Osteocyte (in vitro differentiated cells): ENCODE measurements at regions not wholly inside any gene's neighbourhood (a gene's known extent, or its start where the extent isn't known, plus 50 kb on each side); places are given as distances from the start of the nearest gene placed in this dataset.

ENCODE experiments used
- DNase-seq: peaks from one replicate; pipeline ENCODE4 v3.0.0; 2021; ENCODE audit warnings: mixed read lengths; ENCODE audit not compliant: unreplicated experiment; ENCODE audit errors: extremely low spot score
- H3K27ac Mint-ChIP-seq: one replicate; pipeline ENCODE4 v1.8.0; 2021; ENCODE audit warnings: mild to moderate bottlenecking, mixed read lengths; ENCODE audit not compliant: unreplicated experiment
- H3K27me3 Mint-ChIP-seq: one replicate; pipeline ENCODE4 v1.8.0; 2021; ENCODE audit warnings: mixed read lengths; ENCODE audit not compliant: unreplicated experiment
- H3K36me3 Mint-ChIP-seq: one replicate; pipeline ENCODE4 v1.8.0; 2021; ENCODE audit warnings: mixed read lengths; ENCODE audit not compliant: unreplicated experiment
- H3K4me1 Mint-ChIP-seq: one replicate; pipeline ENCODE4 v1.8.0; 2021; ENCODE audit warnings: mixed read lengths; ENCODE audit not compliant: unreplicated experiment
- H3K4me3 Mint-ChIP-seq: one replicate; pipeline ENCODE4 v1.8.0; 2021; ENCODE audit warnings: mild to moderate bottlenecking, moderate library complexity, mixed read lengths; ENCODE audit not compliant: unreplicated experiment
- H3K9me3 Mint-ChIP-seq: one replicate; pipeline ENCODE4 v1.8.0; 2021; ENCODE audit warnings: mixed read lengths; ENCODE audit not compliant: unreplicated experiment
- TF ChIP-seq, protein P1 (sequence below): fragments of 200-600 bp; sonication (generic); IDR thresholded peaks from 2 replicates; pipeline ENCODE4 v1.5.0; 2021; ENCODE audit warnings: antibody characterized with exemption, mild to moderate bottlenecking, moderate library complexity

DNA sequence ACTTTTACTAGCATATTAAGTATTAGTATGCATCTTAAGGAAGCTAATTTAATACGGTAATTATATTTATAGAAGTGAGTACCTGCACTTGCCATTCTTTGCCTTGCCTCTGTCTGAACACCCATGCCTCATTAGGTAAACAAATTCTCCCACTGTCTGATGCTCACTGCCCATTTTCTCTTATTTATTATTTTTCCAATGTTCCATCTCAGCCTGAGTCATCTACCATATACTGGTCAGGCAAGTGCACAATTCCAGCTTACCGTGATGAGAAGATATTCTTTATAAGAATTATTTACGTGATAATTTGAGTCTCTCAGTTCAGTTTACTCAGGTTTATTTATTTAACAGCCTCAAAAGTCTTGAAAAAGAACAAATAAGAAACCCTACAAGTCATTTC, 619.2 kb upstream of the EYS start:
- H3K27ac Mint-ChIP-seq, result no peak overlapping the region
- no peaks in the 10 kb centered on the region for H3K27me3 Mint-ChIP-seq
- TF ChIP-seq, protein P1, sequence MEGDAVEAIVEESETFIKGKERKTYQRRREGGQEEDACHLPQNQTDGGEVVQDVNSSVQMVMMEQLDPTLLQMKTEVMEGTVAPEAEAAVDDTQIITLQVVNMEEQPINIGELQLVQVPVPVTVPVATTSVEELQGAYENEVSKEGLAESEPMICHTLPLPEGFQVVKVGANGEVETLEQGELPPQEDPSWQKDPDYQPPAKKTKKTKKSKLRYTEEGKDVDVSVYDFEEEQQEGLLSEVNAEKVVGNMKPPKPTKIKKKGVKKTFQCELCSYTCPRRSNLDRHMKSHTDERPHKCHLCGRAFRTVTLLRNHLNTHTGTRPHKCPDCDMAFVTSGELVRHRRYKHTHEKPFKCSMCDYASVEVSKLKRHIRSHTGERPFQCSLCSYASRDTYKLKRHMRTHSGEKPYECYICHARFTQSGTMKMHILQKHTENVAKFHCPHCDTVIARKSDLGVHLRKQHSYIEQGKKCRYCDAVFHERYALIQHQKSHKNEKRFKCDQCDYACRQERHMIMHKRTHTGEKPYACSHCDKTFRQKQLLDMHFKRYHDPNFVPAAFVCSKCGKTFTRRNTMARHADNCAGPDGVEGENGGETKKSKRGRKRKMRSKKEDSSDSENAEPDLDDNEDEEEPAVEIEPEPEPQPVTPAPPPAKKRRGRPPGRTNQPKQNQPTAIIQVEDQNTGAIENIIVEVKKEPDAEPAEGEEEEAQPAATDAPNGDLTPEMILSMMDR, result no peak
- H3K4me3 Mint-ChIP-seq, result no peak overlapping the region
- no peaks in the 10 kb centered on the region for H3K4me1 Mint-ChIP-seq
- H3K9me3 Mint-ChIP-seq, result peaks cover 6% of the 10 kb centered on the region
- no peaks in the 10 kb centered on the region for H3K36me3 Mint-ChIP-seq
- no peak for DNase-seq

DNA sequence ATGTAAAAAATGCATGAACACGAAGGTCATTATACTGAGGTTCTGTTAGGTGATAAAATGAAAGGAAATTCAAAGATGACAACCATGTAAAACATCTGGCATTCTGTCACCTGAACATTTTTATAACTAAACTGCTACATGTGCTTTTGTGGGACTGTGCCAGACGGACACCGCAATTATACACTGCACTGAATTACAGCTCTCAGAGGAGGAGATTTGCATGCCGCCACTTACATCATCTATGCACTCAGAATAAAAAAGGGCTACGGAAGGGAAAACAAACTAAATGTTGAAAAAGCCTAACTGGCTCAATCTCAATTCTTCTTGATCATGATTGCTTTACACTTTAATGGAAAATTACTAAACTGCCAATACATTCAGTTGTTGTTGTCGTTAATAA, 614.0 kb upstream of the EYS start:
- Mint-ChIP-seq H3K36me3 (no peaks in the 10 kb centered on the region), H3K27ac (no peak overlapping the region), H3K9me3 (no peaks in the 10 kb centered on the region), H3K27me3 (no peaks in the 10 kb centered on the region), H3K4me3 (no peak overlapping the region), H3K4me1 (no peaks in the 10 kb centered on the region)
- TF ChIP-seq, protein P1, result no peak
- no peak for DNase-seq

DNA sequence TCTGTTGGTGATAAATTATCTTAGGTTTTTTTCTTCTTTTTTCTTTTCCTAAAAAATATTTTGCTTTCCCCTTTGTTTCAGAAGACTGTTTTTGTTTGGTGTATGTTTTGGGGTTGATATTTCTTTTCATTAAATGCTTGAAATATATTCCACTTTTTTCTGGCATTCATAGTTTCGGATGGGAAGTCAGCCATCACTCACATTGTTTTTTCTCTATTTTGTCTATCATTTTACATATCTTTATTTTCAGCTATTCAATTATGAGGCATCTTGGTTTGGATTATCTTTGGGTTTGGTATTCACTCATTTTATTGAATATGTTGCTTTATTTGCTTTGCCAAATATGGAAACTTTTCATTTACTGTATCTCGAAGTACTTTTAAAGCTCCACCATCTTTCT, 600.5 kb upstream of the EYS start:
- Mint-ChIP-seq H3K4me3 (no peak overlapping the region), H3K9me3 (peaks cover 20% of the 10 kb centered on the region), H3K4me1 (no peaks in the 10 kb centered on the region), H3K27me3 (no peaks in the 10 kb centered on the region), H3K36me3 (no peaks in the 10 kb centered on the region), H3K27ac (no peak overlapping the region)
- TF ChIP-seq, protein P1, result no peak
- DNase-seq, result no peak

DNA sequence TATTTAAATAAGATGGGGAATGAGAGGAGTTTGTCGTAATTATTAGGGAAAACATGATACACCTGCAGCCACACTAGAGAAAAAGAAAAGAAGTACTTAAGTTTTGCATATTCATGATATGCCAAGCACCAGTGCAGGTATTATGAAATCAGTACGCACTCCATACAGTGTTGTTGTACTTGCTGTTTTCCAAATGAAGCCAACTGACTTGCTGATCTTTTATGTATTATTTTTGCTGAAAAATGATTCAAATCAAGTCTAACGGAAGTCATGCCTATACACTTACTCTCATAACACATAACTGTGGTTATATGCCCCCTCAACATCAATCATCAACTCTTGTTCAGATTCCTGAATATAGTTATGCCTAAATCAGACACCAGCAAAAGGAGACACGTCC, 584.9 kb upstream of the EYS start:
- no peaks in the 10 kb centered on the region for H3K4me1 Mint-ChIP-seq
- DNase-seq, result no peak
- H3K4me3 Mint-ChIP-seq, result no peak overlapping the region
- no peaks in the 10 kb centered on the region for H3K9me3 Mint-ChIP-seq
- no peak overlapping the region for H3K27ac Mint-ChIP-seq
- H3K36me3 Mint-ChIP-seq, result no peaks in the 10 kb centered on the region
- TF ChIP-seq, protein P1, result no peak
- no peaks in the 10 kb centered on the region for H3K27me3 Mint-ChIP-seq

DNA sequence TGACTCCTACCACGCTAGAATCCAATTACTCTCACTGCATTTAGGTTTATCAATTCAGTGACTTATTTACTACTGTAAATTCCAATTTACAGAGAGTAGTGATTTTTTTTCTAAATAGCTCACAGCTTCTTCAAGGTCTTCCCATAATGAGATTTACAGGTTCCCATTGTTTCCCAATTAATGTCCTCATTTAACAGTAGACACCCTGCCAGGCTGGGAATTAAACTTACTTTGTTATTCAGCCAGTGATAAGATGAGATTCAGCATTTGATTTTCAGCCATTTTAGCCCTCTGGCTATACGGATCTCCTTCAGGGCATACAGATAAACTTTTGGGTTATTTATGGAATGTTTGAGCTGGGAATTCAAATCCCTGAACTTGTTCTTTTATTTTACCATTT, 582.9 kb upstream of the EYS start:
- no peak for DNase-seq
- Mint-ChIP-seq H3K27me3 (no peaks in the 10 kb centered on the region), H3K9me3 (no peaks in the 10 kb centered on the region), H3K27ac (no peak overlapping the region), H3K36me3 (no peaks in the 10 kb centered on the region), H3K4me3 (no peak overlapping the region), H3K4me1 (no peaks in the 10 kb centered on the region)
- TF ChIP-seq, protein P1, result no peak
